ENCODE measurements at regions not wholly inside any gene's neighbourhood (a gene's known extent, or its start where the extent isn't known, plus 50 kb on each side); places are given as distances from the start of the nearest gene placed in this dataset.
"Not testable (repeated sequence)": the region's sequence is repeated elsewhere in the genome, so short reads cannot be mapped to it uniquely, and the experiment has no call there.

- DNase-seq (ENCODE audit: low spot score), result peak; percentile 5
These were observed 886.4 kb downstream of the DNAJB9 start for GRCh38 chr7:109456116-109456515.

GRCh38 chr7:109460296-109460695, 890.6 kb downstream of the DNAJB9 start:
- no peak for DNase-seq (ENCODE audit: low spot score)

DNA sequence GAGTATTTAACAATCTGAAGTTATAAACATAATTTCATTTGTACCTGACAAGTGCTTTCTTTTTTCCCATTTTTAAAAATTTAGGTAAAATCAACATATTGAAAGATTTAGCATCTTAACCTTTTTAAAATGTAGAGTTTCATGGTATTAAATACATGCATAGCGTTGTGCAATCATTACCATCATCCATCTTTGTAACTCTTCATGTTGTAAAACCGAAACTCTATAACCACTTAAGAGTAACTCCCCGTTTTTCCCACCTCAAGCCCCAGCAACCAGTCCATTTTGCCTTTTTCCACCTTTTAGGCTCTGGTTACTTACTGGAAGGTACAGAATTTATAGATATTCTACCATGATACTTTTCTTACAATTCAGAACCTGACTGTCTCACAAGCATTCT, 892.5 kb downstream of the DNAJB9 start:
- DNase-seq (ENCODE audit: low spot score), result no peak

DNA sequence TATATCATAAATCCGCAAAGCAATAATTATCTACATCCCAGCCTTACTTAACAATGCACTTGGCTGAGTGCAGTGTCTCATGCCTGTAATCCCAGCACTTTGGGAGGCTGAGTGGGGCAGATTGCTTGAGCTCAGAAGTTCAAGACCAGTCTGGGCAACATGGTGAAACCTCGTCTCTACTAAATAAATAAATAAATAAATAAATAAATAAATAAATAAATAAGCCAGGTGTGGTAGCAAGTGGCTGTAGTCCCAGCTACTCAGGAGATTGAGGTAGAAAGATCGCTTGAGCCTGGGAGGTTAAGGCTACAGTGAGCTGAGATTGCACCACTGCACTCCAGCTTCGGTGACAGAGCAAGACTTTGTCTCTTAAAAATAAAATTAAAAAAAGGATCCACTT, 898.1 kb downstream of the DNAJB9 start:
- DNase-seq (ENCODE audit: low spot score), result not testable (repeated sequence)

DNA sequence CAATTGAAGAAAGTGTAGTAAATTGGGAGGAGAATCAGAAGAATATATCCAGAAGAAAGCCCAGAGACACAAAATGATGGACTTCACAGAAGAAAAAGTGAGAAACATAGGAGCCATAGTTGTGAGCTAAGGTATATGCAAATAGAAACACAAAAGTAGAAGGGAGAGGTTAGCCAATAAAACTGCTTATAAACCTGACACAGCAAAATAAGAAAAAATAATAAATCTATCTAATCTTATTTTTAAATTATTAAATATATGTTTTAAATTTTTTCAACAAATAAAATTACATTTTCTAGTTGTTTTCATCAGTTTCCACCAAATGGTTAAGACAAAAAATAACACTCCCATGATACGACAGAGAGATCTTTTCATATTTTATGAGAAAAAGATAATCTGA, 903.5 kb downstream of the DNAJB9 start:
- no peak for DNase-seq (ENCODE audit: low spot score)

DNA sequence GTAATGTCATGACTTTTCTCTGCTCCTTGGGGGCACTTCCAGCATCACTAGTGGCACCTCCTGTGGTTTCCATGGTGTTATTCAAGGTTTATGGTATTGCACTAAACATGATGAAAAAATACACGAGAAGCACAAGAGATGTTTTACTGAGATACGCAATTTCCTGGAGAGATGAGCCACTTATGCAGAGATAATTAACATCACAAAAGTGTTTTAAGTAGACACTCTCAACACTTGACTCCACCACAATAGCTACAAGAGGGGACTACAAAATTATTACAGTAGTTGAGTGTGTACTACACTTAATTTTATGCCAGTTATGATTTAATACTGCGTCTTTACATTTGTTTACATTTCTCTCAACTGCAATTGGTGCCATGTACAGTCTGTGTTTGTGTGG, 906.7 kb downstream of the DNAJB9 start:
- DNase-seq (ENCODE audit: low spot score), result no peak

- DNase-seq (ENCODE audit: low spot score), result peak; percentile 13
These were observed 909.7 kb downstream of the DNAJB9 start for GRCh38 chr7:109479388-109479787.

GRCh38 chr7:109490607-109491006, 920.9 kb downstream of the DNAJB9 start:
- DNase-seq (ENCODE audit: low spot score), result not testable (repeated sequence)

DNA sequence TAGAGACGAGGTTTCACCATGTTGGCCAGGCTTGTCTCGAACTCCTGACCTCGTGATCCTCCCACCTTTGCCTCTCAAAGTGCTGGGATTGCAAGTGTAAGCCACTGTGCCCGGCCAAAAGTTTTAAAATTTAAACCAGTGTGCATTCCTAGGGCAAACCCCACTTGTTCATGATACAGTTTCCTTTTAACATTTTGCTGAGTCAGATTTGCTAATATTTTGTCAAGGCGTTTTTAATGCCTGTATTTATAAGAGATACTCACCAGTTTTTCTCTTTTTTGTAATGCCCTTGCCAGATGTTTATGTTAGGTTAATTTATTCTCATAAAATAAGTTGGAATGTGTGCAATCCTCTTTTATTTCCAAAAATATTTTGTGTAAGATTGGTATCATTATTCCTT, 927.4 kb downstream of the DNAJB9 start:
- no peak for DNase-seq (ENCODE audit: low spot score)

DNA sequence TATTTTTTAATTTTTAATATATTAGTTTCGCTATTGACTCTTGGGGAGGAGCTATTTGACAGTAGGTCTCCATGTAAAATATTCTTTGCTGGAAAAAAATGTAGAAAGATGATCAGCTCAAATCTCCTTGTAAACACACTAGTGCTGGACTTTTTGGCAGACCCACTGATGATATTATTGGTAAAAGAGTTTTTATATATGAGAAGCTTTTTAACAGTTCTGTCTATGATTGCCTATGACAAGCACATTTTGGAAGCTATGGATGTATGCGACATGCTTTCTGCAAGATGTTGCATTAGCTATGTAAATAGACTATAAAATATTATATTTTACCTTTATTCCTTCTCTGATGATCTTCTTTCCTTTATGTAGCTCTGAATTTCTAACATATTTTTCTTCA, 928.5 kb downstream of the DNAJB9 start:
- DNase-seq (ENCODE audit: low spot score), result no peak

DNA sequence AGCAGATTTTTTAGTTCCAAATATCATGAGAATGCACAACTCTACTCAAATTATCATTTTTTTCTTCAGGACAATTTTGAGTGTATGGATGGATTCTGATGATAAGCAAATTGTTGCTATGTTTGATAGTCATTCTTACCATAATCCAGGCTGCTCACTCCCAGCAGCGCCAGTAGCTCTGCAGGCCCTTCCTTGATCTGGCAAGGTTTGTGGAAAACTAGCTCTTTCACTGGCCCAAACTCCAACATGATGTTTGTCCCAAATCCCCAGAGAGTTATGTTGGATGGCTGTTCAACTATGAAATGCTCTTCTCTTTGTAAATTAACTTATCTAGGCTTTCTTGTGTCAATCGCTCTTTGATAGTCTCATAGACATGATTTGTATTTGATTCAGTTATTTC, 933.7 kb downstream of the DNAJB9 start:
- DNase-seq (ENCODE audit: low spot score), result no peak

GRCh38 chr7:109522585-109522984, 952.9 kb downstream of the DNAJB9 start:
- DNase-seq (ENCODE audit: low spot score), result no peak

GRCh38 chr7:109527833-109528232, 958.2 kb downstream of the DNAJB9 start:
- no peak for DNase-seq (ENCODE audit: low spot score)

DNA sequence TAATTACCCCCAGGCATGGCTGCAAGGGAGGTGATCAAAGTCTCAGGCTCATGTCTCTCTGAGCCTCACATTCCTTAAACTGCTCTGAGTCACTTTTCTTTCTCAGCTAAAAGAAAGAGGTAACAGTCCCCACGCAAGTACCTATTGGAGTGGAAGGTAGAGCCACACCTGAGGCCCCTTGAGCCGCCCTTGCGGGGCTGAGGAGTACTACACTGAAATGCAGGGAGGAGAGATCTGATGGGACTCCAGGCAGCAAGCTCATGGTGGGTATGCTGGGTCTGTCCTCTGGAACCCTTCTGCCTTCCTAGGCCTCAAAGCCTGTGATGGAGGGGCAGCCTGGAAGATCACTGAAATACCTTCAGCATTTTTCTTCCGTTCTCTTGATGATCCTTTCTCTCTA, 960.0 kb downstream of the DNAJB9 start:
- DNase-seq (ENCODE audit: low spot score), result no peak

GRCh38 chr7:109532262-109532992, 962.8 kb downstream of the DNAJB9 start:
- DNase-seq (ENCODE audit: low spot score), result no peak

- DNase-seq (ENCODE audit: low spot score), result no peak
These were observed 976.0 kb downstream of the DNAJB9 start for GRCh38 chr7:109545686-109546085.

DNA sequence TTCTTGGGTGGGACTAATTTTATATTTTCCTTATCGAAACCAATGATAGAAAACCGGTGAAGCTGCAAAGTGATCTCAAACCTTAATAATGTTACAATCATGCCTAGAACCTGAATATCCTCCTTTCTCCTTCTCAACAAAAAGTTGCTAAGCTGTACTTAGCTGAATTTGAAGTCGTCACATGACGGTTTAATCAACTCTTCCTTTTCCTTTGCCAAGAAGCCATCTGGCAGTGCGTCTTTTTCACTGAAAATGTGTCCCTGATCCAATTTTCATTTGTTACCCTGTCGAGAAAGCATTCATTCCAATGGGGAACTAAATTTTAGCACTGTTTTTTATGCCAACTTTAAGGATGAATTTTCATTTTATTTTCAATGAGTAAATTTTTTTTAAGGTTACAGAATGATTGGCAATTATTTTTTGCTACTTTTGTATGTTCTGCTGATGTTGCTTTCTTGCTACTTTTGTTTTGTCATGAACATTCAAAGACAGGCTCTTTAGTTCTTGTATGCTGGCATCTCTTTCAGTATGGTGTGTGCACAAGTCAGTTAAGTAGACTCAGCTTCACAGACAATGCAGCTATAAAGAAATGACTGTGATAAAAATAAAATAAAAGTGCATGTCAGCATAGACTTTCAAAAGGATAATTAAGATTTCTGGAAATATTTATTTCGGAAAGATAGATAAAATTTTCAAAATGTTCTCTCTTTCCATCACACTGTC, 980.0 kb downstream of the DNAJB9 start:
- no peak for DNase-seq (ENCODE audit: low spot score)

- peak; percentile 11 for DNase-seq (ENCODE audit: low spot score)
These were observed 982.3 kb downstream of the DNAJB9 start for GRCh38 chr7:109552017-109552416.

DNA sequence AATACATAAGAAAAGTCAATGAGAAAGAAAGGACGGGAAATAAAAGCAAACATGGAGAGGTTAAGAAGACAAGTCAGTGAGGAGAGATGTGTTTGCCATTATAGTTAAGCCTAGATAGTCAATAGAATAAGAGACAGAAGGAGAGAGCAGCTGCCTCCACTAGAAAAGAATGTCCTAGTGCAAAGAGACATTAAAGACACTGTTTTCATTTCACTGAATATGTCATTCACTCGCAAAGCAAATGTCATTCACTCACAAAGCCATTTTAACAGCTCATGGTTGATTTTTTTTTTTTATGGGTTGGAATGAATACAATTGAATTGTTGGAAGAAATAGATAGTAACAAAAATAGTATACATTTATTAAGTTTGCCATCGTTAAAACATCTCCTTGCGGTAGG, 1007.6 kb downstream of the DNAJB9 start:
- DNase-seq (ENCODE audit: low spot score), result no peak

GRCh38 chr7:109579901-109580300, 1010.2 kb downstream of the DNAJB9 start:
- DNase-seq (ENCODE audit: low spot score), result no peak

GRCh38 chr7:109582211-109582610, 1012.5 kb downstream of the DNAJB9 start:
- DNase-seq (ENCODE audit: low spot score), result no peak

DNA sequence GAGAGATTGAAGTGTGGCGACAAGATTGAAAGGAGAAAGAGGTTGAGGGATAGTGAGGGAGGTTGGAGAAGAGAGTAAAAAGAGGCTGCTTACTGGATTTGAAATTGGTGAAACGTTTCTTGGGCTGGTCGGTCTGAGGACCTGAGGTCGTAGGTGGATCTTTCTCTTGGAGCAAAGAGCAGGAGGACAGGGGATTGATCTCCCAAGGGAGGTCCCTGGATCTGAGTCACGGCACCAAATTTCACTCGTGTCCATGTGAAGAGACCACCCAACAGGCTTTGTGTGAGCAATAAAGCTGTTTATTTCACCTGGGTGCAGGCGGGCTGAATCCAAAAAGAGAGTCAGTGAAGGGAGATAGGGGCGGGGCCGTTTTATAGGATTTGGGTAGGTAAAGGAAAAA, 1027.3 kb downstream of the DNAJB9 start:
- not testable (repeated sequence) for DNase-seq (ENCODE audit: low spot score)

DNA sequence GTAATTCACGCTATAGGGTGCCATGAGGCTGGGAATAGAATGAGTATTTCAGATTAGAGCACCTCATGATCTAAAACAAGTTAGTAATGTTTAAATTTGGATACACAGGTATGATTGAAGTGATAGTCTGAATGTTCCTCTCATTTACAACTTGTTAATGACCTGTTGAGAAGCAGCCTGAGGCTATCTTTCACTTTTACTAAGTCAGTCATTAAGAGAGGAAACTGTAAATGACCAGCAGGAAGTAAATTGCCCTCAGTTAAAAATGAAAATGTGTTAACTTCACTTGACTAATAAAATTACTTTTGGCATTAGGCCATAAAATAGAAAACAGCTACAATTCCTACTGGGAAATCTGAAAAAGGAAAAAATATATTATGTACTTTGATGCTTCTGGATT, 1042.0 kb downstream of the DNAJB9 start:
- DNase-seq (ENCODE audit: low spot score), result no peak
